ENCODE measurements at regions not wholly inside any gene's neighbourhood (a gene's known extent, or its start where the extent isn't known, plus 50 kb on each side); places are given as distances from the start of the nearest gene placed in this dataset.
"Not testable (repeated sequence)": the region's sequence is repeated elsewhere in the genome, so short reads cannot be mapped to it uniquely, and the experiment has no call there.

DNA sequence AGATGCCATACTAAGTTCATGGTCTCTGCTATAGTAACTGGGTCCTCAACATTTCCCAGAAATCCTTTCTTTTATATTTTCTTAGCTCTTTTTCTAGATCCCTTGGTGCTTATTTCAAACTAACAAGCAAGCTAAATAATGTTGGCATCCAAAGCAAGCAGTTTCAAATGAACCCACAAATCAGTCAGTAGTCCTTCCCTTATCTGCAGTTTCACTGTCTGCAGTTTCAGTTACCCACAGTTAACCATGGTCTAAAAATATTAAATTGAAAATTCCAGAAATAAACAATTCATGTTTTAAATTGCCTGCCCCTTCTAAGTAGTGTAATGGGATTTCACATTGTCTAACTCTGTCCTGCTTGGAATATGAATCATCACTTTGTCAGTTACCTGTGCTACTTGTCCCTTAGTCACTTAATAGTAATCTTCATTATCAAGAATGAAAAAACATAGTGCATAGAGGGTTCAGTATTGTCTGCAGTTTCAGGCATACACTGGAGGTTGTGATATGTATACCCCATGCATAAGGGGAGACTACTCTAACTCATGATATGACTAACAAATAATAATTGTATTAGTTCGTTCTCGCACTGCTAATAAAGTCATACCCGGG, 633.7 kb downstream of the MECOM start:
- intact Hi-C loops (cut with DNase I), result no loop called here
- no peak for DNase-seq

DNA sequence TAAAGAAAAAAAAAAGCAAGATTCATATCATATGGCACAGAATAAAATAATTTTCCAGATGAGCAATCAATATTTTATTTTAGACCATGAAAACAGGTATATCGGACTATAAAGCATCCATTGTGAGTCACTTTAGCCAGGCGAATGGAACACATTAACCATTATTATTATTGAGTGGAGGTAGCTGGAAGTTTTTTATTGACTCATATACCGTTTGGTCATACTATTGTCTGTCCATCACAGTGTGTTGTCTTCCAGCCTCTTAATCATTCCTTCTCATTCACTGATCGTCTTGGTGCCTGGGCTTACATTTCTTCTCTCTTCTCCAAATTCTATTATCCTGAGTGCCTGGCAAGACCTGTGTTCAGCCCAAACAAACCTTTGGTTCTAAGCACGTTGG, 634.8 kb downstream of the MECOM start:
- no peak for DNase-seq
- intact Hi-C loops (cut with DNase I), result no loop called here

DNA sequence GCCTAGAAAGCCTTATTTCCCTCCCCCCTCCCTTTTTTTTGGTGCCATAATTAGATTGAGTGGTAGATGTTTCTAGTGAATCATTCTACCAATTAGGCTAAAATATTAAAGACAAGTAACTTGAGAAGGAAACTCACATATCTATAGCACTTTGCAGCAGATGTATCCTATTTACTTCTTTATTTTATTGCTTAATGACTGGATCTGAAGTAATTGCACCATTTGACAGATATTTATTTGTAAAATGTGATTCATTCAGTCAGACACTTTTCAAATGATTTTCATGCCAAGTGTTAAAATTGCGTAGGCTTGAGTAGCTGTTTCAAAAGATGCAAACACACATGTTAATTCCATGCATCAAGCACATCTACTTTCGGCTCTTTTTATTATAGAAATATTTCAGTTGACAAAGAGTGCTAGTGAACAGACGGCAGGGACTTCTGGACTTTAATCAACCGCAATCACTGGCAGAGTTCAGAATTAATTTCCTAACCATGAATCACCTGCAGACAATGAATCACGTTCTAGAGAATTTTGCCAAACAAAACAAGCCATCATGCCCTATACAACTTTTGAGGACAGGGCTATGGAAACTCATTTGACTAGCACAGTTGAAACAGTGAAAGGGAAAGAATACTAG, 636.8 kb downstream of the MECOM start:
- DNase-seq, result no peak
- intact Hi-C loops (cut with DNase I), result no loop called here

DNA sequence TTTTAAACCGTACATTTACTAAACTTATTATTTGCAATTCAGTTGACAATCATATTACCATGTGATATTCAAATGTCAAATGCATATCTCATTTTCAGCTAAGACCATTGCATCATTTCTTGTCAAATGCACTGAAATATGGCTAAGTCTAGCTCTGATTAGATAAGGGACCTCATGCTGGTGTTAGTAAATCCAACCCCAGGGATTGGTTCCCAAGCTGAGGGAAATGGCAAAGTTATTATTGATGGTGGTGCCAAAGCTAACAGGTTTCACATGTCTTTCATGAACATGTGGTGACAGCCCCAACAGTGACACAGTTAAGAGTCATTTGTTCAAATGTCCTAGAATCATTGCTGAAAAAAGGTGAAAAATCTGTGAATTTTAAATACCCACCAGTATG, 641.1 kb downstream of the MECOM start:
- no peak for DNase-seq
- intact Hi-C loops (cut with DNase I), result no loop called here

DNA sequence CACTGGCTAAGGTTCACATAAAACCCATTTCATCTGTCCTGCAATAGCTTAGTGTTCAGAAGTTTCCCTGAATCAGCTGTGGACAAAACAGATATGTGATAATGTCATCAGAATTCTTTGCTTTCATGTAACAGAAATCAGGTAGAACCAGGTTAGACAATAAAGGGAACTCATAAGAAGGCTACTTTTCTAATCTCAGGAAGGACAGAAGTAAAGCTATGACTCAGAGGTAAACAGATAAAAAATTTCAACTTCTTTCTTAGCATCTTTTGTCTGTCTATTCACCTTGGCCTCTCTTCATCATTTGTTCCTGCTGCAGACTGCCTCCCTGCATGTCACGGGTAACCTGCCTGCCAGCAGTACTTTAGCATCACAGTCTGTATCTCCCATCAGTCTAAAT, 643.1 kb downstream of the MECOM start:
- intact Hi-C loops (cut with DNase I), result no loop called here

DNA sequence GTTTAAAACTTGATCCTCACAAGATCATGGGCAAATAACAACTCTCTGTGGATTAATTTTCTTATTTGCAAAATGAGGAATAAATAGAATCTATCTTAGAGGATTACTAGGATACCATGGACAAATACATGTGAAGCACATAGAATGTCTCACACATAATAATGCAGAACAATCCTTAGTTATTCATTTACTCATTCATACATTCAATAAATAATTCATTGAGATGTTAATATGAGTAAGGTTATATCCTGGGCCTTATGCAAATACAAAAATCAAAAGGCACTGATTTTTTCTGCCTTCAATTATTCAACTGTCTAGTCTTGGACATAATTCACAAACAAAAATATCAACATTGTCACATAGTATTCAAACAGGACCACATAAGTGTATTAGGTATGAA, 654.1 kb downstream of the MECOM start:
- no peak for DNase-seq
- intact Hi-C loops (cut with DNase I), result no loop called here

More for the DNA sequence above, 643.1 kb downstream of the MECOM start:
- DNase-seq, result no peak

DNA sequence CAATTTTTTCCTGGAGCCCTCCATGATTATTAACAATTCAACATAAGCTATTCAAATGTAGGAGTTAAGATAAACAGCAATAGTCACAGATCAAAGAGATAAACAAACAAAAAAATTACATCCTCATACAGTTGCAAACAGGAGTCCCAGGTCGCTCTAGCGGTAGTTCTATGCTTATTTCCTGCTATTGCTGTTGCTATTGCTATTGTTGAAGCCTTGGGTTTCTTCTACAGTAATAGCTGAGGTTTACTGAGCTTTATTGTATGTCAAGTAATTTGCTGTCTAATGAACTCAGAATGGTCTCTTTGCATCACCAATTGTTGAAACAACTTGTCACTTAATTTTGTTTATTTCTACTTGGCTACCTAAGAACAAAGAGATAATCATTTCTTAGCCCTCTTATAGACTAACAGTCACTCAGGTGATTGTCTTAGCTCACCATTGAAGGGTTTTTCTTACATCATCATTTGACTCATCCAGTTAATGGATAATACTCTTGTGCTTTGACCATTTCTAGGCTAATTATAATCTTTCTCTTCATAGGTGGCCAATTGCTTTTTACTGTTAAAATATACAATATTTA, 654.6 kb downstream of the MECOM start:
- intact Hi-C loops (cut with DNase I), result no loop called here
- DNase-seq, result no peak

DNA sequence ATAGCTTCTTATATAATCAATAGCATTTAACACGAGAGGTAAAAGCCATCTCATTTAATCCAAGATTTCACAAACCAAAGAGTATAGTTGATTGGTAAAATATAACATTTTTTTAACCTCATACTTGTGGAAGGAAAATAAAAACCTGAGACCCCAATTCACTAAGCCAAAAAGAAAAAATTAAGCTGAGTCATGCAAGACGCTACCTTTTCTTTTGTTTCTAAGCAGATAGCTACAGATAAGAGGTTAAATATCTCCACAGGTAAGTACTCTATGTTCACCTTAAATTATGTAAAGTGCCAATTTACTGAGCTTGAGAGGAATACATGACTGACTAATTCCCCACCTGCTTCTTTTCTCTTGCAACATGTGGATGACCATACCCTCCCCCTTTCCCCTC, 656.4 kb downstream of the MECOM start:
- intact Hi-C loops (cut with DNase I), result no loop called here
- no peak for DNase-seq

DNA sequence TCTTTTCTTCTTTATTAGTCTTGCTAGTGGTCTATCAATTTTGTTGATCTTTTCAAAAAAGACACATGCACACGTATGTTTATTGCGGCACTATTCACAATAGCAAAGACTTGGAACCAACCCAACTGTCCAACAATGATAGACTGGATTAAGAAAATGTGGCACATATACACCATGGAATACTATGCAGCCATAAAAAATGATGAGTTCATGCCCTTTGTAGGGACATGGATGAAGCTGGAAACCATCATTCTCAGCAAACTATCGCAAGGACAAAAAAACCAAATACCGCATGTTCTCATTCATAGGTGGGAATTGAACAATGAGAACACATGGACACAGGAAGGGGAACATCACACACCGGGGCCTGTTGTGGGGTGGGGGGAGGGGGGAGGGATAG, 657.1 kb downstream of the MECOM start:
- intact Hi-C loops (cut with DNase I); DNase-seq: not testable (repeated sequence)

DNA sequence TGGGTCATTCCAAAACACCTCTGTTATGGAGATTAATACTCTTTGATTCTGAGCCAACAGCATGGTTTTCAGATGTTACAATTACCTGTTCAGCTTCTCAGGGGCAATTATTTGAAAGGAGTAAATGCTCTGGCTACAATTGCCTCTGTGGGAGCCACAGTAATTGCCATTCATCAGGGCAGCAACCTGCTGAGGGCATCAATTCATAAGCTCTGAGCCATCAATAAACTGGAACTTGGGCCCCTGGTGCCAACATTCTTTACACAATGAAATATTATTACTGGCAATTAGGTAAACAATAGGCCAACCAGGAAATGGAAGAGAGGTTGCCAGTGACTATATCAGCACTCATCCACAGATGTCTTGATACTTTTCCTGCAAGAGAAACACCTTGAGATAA, 660.8 kb downstream of the MECOM start:
- DNase-seq, result no peak
- intact Hi-C loops (cut with DNase I), result no loop called here

DNA sequence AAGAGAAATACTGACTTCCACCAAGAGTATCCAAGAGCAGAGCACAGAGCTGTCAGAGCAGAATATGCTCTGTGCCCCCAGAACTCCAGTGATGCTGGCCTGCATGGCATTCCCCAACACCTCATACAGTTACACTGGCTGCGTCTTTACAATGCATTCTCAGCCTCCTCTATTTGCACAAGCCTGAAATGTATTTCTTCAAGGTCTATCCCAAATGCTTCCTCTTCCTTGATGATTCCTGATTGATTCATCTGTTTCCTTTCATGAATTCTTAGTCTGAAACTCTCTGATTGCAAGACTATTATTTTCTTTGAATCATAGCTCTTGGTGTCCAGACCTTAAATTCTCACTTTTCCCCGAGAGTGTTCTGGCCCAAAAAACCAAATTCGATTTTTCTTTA, 664.7 kb downstream of the MECOM start:
- intact Hi-C loops (cut with DNase I), result no loop called here
- DNase-seq, result no peak

DNA sequence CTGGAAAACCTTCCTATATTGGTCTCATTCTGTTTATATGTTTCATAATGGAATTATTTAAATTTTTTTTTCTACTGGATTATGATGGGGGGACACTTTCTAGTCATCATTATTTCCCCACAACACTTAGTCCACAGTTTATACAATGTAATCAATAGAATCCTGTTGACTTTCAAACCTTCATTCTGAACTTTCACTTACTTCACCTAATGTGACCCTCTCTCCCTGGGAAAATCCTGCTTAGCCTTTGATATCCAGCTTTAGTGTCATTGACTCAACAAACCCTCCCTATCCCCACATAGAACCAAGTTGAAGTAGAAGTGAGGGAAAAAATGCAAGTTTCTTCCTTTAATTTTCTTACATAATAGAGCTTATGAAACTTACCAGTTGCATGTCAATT, 666.0 kb downstream of the MECOM start:
- intact Hi-C loops (cut with DNase I), result no loop called here
- DNase-seq, result no peak

DNA sequence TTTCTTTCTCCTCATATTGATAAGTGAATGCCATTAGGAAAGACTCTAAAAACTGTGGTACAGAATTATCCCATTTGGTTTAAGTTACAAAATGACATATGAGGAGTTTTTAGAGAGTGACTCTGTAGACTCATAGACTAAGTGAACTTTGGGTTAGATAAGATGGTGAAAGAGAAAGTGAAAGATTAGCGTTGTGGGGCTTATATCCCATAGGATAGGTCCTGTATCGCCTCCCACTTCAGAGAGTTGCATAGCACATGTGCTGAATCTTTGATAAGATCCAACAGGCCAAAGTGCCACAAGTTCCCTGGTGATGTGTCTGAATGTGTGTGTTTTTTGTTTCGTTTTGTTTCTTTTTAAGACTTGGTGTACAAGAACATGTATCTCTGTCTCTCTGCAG, 666.9 kb downstream of the MECOM start:
- intact Hi-C loops (cut with DNase I), result no loop called here

DNA sequence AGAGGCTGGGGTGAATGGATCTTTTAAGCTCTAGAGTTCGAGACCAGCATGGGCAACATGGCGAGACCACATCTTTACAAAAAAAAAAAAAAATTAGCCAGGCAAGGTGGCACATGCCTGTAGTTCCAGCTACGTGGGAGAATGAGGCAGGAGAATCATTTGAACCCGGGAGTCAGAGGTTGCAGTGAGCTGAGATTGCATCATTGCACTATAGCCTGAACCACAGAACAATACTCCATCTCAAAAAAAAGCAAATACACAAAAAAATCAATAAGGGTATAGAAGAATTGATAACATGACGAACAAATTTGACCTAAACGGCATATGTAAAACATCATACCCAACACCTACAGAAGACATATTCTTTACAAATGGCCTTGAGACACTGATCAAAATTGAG, 668.4 kb downstream of the MECOM start:
- intact Hi-C loops (cut with DNase I), result no loop called here
- no peak for DNase-seq

More for the DNA sequence above, 666.9 kb downstream of the MECOM start:
- no peak for DNase-seq

DNA sequence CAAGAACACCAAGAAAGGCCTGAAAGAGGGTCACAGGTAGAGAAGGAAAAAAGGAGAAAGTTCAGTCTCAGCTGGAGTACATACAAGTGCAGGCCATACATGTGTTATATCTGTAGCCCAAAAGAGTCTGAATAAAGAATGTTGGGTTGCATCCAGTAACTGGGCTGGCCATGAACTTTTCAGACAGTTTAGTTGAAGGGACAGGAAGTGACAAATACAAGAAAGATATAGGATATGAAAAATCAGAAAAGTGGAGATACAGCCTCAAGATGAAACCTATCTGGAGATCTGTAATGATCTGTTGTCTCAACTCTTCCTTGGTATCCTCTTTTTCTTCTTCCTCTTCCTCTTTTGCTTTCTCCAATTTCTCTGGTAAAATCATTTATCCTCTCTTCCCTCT, 671.7 kb downstream of the MECOM start:
- no peak for DNase-seq
- intact Hi-C loops (cut with DNase I), result no loop called here

DNA sequence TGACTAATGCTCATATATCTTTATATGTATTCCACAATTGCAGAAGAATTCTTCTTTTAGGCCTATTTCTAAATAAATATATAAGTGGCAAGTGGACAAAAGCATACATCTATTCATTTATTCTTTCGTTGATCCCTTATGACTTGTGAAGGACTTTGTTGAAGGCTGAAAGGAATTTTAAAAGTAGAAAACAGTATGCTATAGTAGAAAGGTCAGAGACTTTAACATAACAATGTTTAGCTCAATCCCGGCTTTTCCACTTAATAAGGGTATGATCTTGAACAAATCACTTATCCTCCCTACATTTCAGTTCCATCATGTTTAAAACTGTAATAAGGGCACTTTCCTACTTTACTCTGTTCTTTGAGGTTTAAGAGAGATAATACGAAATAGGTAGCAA, 672.9 kb downstream of the MECOM start:
- no peak for DNase-seq
- intact Hi-C loops (cut with DNase I), result no loop called here

DNA sequence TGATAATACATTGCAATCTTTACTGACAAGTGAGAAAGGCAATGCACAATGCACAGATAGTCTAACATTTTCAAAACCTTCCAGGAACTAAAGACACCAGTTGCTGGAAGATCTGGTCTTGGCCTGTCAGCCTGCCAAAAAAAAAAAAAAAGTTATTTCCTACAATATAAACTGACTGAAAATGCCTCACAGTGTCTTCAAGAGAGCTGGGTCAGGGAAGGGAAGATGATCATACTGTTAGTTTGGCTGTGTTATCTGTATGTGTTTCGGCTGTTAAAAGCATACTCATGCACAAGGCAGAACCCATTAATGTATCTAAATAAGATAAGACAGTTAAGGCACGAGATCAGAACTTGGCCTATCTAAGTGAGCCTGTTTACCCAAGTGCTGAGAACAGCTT, 673.4 kb downstream of the MECOM start:
- intact Hi-C loops (cut with DNase I), result no loop called here
- no peak for DNase-seq

DNA sequence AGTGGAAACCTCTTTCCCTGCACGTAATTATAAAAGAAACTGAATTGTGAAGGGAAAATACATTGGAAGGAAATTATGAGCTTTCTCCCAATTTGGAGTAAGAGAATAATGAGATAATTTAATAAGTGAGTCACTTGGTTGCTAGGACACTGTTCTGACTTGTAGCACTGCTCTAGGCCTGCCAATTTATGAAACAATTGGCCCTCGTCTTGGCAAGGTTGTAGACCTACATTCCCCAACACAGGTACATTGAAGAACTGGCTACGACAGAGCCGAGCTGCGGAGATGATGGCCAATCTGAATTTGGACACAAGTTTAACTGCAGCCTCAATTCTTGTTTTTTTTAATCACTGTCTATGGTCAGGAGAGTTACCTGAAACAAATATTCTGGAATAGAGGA, 674.1 kb downstream of the MECOM start:
- intact Hi-C loops (cut with DNase I), result no loop called here
- no peak for DNase-seq

DNA sequence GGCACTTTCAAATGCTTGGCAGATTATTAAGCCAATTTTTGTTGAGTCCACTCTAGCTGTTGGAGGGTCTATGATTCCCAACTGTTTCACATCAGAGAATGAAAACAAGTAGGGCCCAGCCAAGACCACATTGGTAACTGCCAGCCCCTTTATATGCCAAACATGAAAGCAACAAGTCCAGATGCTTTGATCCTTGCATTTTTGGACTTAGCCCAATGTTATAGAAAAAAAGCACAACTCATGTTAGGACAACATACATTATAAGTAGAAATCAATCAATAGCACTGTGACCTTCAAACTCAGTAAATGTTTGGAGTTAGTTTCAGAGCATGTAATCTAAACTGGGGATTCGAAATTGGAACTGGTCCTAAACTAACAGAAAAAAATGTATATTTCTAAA, 674.7 kb downstream of the MECOM start:
- intact Hi-C loops (cut with DNase I), result no loop called here
- DNase-seq, result no peak

DNA sequence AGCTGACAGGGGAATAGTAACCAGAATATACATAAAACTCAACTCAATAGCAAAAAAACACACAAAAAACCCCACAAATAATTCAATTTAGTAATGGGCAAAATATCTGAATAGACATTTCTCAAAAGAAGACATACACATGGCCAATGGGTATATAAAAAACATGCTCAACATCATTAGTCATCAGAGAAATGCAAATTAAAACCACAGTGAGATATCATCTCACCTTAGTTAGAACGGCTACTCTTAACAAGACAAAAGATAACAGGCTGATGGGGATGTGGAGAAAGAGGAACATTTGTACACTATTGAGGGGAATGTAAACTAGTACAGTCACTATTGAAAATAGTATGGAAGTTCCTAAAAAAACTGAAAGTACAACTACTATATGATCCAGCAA, 678.6 kb downstream of the MECOM start:
- no peak for DNase-seq
- intact Hi-C loops (cut with DNase I), result no loop called here

DNA sequence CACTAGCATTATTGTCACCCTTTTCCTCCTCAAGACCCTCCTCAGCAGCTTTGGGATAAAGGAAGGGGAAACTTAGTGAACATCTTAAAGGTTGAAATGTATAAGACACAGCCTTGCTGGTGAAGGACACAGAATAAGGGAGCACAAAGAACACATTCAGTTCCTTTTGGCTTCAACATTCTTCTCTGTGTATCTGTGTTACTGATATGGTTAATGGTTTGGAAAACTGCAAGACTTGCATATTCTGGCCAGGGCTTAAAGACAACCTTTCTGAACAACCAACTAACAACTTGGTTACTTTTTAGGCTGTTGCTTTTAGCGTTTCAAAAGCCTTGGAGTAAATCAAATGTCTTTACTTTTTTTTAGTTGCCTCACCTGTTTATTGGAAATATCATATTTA, 680.5 kb downstream of the MECOM start:
- intact Hi-C loops (cut with DNase I), result no loop called here
- no peak for DNase-seq

DNA sequence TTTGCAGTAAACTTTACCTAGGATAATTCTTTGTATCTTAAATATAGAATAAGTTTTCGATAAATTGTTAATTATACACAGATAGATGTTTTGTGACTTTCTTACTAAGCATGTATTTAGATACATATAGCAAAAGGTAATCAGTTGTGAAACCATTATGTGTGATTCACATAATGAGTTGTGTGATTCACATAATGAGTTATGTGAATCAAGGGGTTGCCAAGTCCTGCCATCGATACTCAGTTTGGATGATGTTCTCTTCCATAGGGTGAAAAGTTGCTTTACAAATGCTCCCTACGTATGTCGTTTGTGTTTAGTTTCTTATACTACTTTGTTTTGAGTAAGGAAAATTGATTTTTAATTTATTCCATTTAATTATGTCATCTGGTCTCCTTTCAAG, 682.1 kb downstream of the MECOM start:
- DNase-seq, result no peak
- intact Hi-C loops (cut with DNase I), result no loop called here
